Lower leg skin (tissue), 3 donors: ENCODE measurements at regions not wholly inside any gene's neighbourhood (a gene's known extent, or its start where the extent isn't known, plus 50 kb on each side); places are given as distances from the start of the nearest gene placed in this dataset.

Experiments used
- CTCF ChIP-seq, 3 donors: fragments of 450-650 bp; IDR thresholded peaks; one replicate each; pipeline ENCODE4 v1.5.1; 2016; ENCODE audit warnings: antibody characterized with exemption in 3 of 3, mild to moderate bottlenecking in 3 of 3, moderate library complexity in 2 of 3
- POLR2A ChIP-seq, 2 donors: fragments of 450-650 bp; IDR thresholded peaks; one replicate each; pipeline ENCODE4 v1.6.1; 2016 to 2017; ENCODE audit warnings: antibody characterized with exemption in 2 of 2, mild to moderate bottlenecking in 1 of 2, moderate library complexity in 1 of 2

- TF ChIP-seq CTCF (IDR thresholded peaks at IDR 0.05) (no peak), POLR2A (IDR thresholded peaks at IDR 0.05) (no peak)
These were observed 80.9 kb upstream of the GLRA2 start for GRCh38 chrX:14448406-14448805.
